KOPT-K1 (cell line): ENCODE measurements at regions not wholly inside any gene's neighbourhood (a gene's known extent, or its start where the extent isn't known, plus 50 kb on each side); places are given as distances from the start of the nearest gene placed in this dataset.

Experiments
- H3K27ac ChIP-seq: fragments of 200-600 bp; sonication (generic); 2 replicates; pipeline ENCODE4 v1.5.1; 2016; ENCODE audit warnings: antibody characterized with exemption, mild to moderate bottlenecking, low read depth, low read length; ENCODE audit not compliant: poor library complexity, severe bottlenecking
- H3K36me3 ChIP-seq: fragments of 200-600 bp; sonication (generic); 2 replicates; pipeline ENCODE4 v1.5.1; 2017; ENCODE audit warnings: antibody characterized with exemption, mild to moderate bottlenecking, low read length, moderate library complexity; ENCODE audit not compliant: insufficient read depth
- H3K9me3 ChIP-seq: fragments of 200-600 bp; sonication (generic); 2 replicates; pipeline ENCODE4 v1.5.1; 2017; ENCODE audit warnings: antibody characterized with exemption, low read length, mild to moderate bottlenecking; ENCODE audit not compliant: insufficient read depth, poor library complexity, severe bottlenecking

GRCh38 chr1:114292835-114293234, 139.2 kb upstream of the SYT6 start:
- H3K36me3 ChIP-seq: no peaks in the 10 kb centered on the region
- no peaks in the 10 kb centered on the region for H3K9me3 ChIP-seq
- H3K27ac ChIP-seq: no peak overlapping the region

- no peaks in the 10 kb centered on the region for H3K36me3 ChIP-seq
- H3K9me3 ChIP-seq: no peaks in the 10 kb centered on the region
- no peak overlapping the region for H3K27ac ChIP-seq
Measured at GRCh38 chr1:114292194-114292593, 138.5 kb upstream of the SYT6 start.

GRCh38 chr1:114290776-114291175, 137.1 kb upstream of the SYT6 start:
- Histone ChIP-seq H3K9me3 (no peaks in the 10 kb centered on the region), H3K27ac (no peak overlapping the region), H3K36me3 (no peaks in the 10 kb centered on the region)

DNA sequence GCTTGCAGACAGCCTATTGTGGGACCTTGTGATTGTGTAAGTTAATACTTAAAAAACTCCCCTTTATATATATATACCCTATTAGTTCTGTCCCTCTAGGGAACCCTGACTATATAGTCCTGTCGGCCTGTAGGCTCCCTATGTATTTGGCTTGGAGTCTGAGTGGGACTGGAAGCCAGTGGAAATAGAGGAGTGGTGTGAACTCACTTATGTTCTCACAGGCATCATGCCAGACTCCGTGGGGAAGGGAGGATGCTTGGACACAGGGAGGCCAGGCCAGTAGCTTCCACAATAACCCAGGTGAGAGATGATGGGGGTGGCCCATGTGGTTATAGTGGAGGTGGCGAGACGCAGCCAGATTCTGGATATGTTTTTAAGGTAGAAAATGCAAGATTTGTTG, 136.7 kb upstream of the SYT6 start:
- Histone ChIP-seq H3K36me3 (no peaks in the 10 kb centered on the region), H3K9me3 (no peaks in the 10 kb centered on the region), H3K27ac (no peak overlapping the region)

GRCh38 chr1:114289824-114290223, 136.2 kb upstream of the SYT6 start:
- Histone ChIP-seq H3K27ac (no peak overlapping the region), H3K9me3 (no peaks in the 10 kb centered on the region), H3K36me3 (no peaks in the 10 kb centered on the region)

GRCh38 chr1:114289306-114289705, 135.6 kb upstream of the SYT6 start:
- H3K27ac ChIP-seq: no peak overlapping the region
- no peaks in the 10 kb centered on the region for H3K9me3 ChIP-seq
- H3K36me3 ChIP-seq: no peaks in the 10 kb centered on the region

DNA sequence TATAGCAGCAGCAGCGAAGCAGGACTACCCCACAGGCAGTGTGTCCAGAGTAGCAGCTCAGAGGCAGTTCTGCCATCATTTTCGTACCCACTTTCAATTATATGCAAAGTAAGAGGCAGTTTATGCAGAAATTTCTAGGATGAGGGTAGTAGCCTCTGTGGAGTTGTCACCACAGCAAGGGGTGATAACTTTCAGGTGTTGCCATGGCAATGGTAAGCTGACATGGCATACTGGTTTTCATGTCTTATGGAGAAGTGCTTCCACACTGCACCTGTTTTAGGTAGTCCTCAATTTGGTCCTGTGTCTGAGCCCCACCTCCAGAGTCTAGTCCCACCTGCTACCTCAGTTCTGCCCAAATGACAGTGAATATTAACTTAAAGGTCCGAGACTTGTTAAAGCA, 133.3 kb upstream of the SYT6 start:
- Histone ChIP-seq H3K27ac (no peak overlapping the region), H3K36me3 (no peaks in the 10 kb centered on the region), H3K9me3 (no peaks in the 10 kb centered on the region)

DNA sequence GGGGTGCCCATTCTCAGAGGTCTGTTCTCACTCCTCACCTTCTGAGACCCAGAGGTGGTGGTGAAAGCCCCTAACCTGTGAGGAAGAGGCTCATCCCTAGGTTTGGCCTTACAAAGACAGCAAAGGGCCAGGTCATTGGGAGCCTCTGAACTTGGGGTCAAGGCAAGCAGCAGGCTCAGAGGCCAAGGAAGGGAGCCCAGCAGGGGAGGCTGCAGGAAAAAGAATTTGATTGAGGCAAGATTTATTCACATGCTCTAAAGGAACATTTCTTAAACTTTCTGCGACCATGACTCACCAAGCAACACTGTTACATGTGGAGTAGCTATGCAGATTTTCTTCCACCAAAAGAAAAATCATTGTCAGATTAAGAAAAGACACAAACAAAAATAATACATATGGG, 132.5 kb upstream of the SYT6 start:
- no peaks in the 10 kb centered on the region for H3K9me3 ChIP-seq
- H3K36me3 ChIP-seq: no peaks in the 10 kb centered on the region
- H3K27ac ChIP-seq: no peak overlapping the region

- Histone ChIP-seq H3K9me3 (no peaks in the 10 kb centered on the region), H3K27ac (no peak overlapping the region), H3K36me3 (no peaks in the 10 kb centered on the region)
Measured at GRCh38 chr1:114282751-114283403, 129.2 kb upstream of the SYT6 start.

DNA sequence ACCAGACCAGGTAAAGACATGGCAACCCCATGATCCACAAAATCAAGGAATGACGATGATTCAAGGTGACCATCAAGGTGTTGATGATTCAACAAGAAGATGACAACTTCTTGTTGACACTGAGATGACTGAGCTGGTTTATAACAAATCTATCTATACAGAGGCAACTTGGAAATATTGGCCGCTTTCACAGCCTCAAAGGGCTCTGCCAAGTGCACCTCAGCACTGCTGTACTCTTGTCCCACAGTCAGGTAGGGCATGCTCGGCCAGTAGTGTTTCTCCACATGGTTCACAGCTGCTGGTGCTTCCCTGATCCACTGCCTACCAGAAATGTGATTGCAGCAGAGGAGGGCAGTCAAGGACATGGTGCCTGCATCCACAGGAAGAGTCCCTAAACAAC, 125.2 kb upstream of the SYT6 start:
- no peaks in the 10 kb centered on the region for H3K36me3 ChIP-seq
- H3K27ac ChIP-seq: no peak overlapping the region
- H3K9me3 ChIP-seq: no peaks in the 10 kb centered on the region

DNA sequence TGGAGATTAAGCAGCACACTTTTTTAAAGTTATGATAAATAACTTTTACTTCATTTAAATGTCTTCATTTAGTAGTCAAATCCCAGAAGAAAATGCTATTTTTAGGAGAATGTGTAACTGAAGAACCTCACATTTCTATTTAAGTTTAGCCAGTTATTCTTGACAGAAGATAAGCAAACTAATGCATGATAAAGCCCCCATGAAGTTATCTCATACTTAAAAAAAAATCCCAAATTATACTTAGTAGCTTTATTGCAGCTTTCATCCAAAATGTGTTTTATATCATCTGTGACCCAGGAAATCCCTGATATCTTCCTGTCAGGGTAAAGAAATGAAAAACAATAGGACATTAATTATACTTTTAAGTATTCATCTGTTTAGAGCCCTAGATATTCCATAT, 124.8 kb upstream of the SYT6 start:
- Histone ChIP-seq H3K9me3 (no peaks in the 10 kb centered on the region), H3K27ac (no peak overlapping the region), H3K36me3 (no peaks in the 10 kb centered on the region)

DNA sequence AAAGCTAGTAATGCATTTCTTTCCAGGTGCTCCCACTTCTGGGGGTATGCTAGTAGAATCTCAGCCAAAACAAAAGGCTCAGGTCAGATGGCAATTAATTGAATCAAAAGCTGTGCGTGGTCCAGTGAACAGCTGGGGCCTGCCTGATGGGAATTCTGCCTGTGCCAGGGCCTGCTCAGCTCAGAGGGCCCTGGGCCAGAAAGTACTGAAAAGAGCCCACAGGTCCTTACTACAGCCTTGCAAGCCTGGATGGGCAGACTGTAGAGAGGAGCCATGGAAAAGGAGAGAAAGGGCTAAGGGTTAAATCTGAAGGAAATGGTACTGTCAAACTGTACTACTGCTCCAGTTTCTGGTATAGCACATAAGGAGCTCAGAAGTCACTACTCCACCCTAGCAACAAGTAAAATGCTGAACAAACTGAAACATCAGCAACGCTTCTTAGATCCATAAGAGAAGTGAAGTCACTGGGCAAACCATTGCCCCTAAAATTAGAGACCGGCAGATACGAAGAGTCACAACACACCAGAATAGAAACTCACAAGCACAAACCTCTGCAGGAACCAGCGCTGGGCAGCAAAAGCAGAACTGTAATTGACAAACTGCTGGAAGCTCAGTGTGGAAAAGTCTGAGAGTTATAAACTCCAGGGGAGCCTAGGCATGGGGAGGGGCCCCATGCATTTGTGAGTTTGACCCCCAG, 121.1 kb upstream of the SYT6 start:
- H3K9me3 ChIP-seq: no peaks in the 10 kb centered on the region

GRCh38 chr1:114272593-114272992, 118.9 kb upstream of the SYT6 start:
- Histone ChIP-seq H3K36me3 (no peaks in the 10 kb centered on the region), H3K27ac (no peak overlapping the region), H3K9me3 (no peaks in the 10 kb centered on the region)

More for the DNA sequence above, 121.1 kb upstream of the SYT6 start:
- Histone ChIP-seq H3K36me3 (no peaks in the 10 kb centered on the region), H3K27ac (no peak overlapping the region)

- Histone ChIP-seq H3K9me3 (no peaks in the 10 kb centered on the region), H3K27ac (no peak overlapping the region), H3K36me3 (no peaks in the 10 kb centered on the region)
Measured at GRCh38 chr1:114270718-114271117, 117.0 kb upstream of the SYT6 start.

GRCh38 chr1:114270282-114270681, 116.6 kb upstream of the SYT6 start:
- no peak overlapping the region for H3K27ac ChIP-seq
- H3K36me3 ChIP-seq: no peaks in the 10 kb centered on the region
- no peaks in the 10 kb centered on the region for H3K9me3 ChIP-seq

DNA sequence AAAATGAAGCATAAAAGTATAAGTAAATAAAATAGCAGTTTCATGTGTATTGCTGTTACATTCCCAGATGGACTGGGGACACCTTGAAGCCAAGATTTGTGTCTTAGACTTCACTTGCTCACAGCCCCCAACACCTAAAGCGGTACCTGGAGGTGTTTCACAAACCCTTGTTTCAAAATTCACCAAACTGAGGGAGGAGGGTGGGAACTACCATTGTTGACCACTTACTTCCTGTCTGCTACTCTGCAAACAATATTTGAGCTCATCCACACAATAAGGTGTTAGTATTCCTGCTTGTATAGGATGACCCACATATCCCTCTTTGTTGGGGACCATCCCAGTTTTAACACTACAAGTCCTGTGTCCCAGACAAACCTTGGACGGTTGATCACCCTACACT, 115.9 kb upstream of the SYT6 start:
- Histone ChIP-seq H3K36me3 (no peaks in the 10 kb centered on the region), H3K9me3 (no peaks in the 10 kb centered on the region), H3K27ac (no peak overlapping the region)
